SU-DHL-6 (cell line): ENCODE measurements at regions not wholly inside any gene's neighbourhood (a gene's known extent, or its start where the extent isn't known, plus 50 kb on each side); places are given as distances from the start of the nearest gene placed in this dataset.
"Not testable (repeated sequence)": the region's sequence is repeated elsewhere in the genome, so short reads cannot be mapped to it uniquely, and the experiment has no call there.

Experiments used
- H2AFZ ChIP-seq: fragments of 200-600 bp; sonication (generic); 2 replicates; pipeline ENCODE4 v1.6.1; 2014; ENCODE audit warnings: low read depth, mild to moderate bottlenecking, moderate library complexity, mixed read lengths, antibody characterized with exemption, low read length; ENCODE audit not compliant: severe bottlenecking
- H3F3A ChIP-seq: fragments of 200-600 bp; shearing (Covaris generic); 2 replicates; pipeline ENCODE4 v1.6.0; 2016; ENCODE audit warnings: antibody characterized with exemption, mild to moderate bottlenecking; ENCODE audit not compliant: insufficient read depth
- H3K27ac ChIP-seq: fragments of 200-600 bp; sonication (generic); 2 replicates; pipeline ENCODE4 v1.5.1; 2016; ENCODE audit warnings: low read depth, mild to moderate bottlenecking, low read length, moderate library complexity, mixed read lengths
- H3K27me3 ChIP-seq: fragments of 200-600 bp; sonication (generic), shearing (Covaris generic); 2 replicates; pipeline ENCODE4 v1.6.0; 2014; ENCODE audit warnings: mild to moderate bottlenecking, low read length
- H3K36me3 ChIP-seq: fragments of 200-600 bp; sonication (generic); 2 replicates; pipeline ENCODE4 v1.6.1; 2014; ENCODE audit warnings: mild to moderate bottlenecking, low read length, mixed read lengths
- H3K4me2 ChIP-seq: fragments of 300-600, 200-600 bp; shearing (Covaris generic), sonication (generic); 2 replicates; pipeline ENCODE4 v1.6.0; 2014; ENCODE audit warnings: low read length, low read depth, mild to moderate bottlenecking; ENCODE audit not compliant: poor library complexity, severe bottlenecking
- H3K4me3 ChIP-seq: fragments of 200-600 bp; sonication (generic); 2 replicates; pipeline ENCODE4 v1.5.1; 2014; ENCODE audit warnings: antibody characterized with exemption, low read length, mild to moderate bottlenecking, mixed read lengths; ENCODE audit not compliant: insufficient read depth, poor library complexity, severe bottlenecking
- H3K79me2 ChIP-seq: fragments of 200-600 bp; sonication (generic); 2 replicates; pipeline ENCODE4 v1.6.1; 2014; ENCODE audit warnings: mild to moderate bottlenecking, low read length, moderate library complexity; ENCODE audit not compliant: insufficient read depth
- H3K9ac ChIP-seq: fragments of 200-600 bp; sonication (generic); 2 replicates; pipeline ENCODE4 v1.7.0; 2014; ENCODE audit warnings: mild to moderate bottlenecking, low read length
- H3K9me2 ChIP-seq: fragments of 200-600 bp; sonication (generic); replicated peaks from 2 replicates; pipeline ENCODE4 v1.6.1; 2014; ENCODE audit warnings: low read length; ENCODE audit not compliant: insufficient read depth
- H3K9me3 ChIP-seq: fragments of 200-600 bp; sonication (generic); 2 replicates; pipeline ENCODE4 v1.6.1; 2014; ENCODE audit warnings: low read length, mixed read lengths; ENCODE audit not compliant: insufficient read depth
- H4K20me1 ChIP-seq: fragments of 200-600 bp; sonication (generic); 2 replicates; pipeline ENCODE4 v1.6.1; 2014; ENCODE audit warnings: low read depth, mild to moderate bottlenecking, antibody characterized with exemption, low read length, moderate library complexity, mixed read lengths
- CTCF ChIP-seq: fragments of 200-600 bp; sonication (generic); IDR thresholded peaks from one replicate; pipeline ENCODE4 v1.5.1; 2017; ENCODE audit warnings: antibody characterized with exemption, mild to moderate bottlenecking, low read length, moderate library complexity; ENCODE audit not compliant: insufficient read depth, poor library complexity, severe bottlenecking
- EZH2phosphoT487 ChIP-seq: fragments of 200-600 bp; sonication (generic), shearing (Covaris generic); conservative IDR thresholded peaks from 2 replicates; pipeline ENCODE4 v1.6.1; 2018; ENCODE audit warnings: mild to moderate bottlenecking, antibody characterized with exemption, low read length, moderate library complexity, mixed read lengths

GRCh38 chr7:68622500-68622899 lies 975.8 kb upstream of the AUTS2 start:
- H3K4me2 ChIP-seq = no peak overlapping the region
- H3K4me3 ChIP-seq = no peak overlapping the region
- no peak overlapping the region for H3K27ac ChIP-seq
- no peak overlapping the region for H2AFZ ChIP-seq
- H3K36me3 ChIP-seq = no peaks in the 10 kb centered on the region
- H3K9me2 ChIP-seq = no peaks in the 10 kb centered on the region
- H3K27me3 ChIP-seq = no peaks in the 10 kb centered on the region
- no peaks in the 10 kb centered on the region for H3K79me2 ChIP-seq
- H4K20me1 ChIP-seq = no peaks in the 10 kb centered on the region
- no peaks in the 10 kb centered on the region for H3F3A ChIP-seq
- TF ChIP-seq EZH2phosphoT487 (no peak), CTCF (no peak)
- H3K9me3 ChIP-seq = no peaks in the 10 kb centered on the region
- H3K9ac ChIP-seq = no peak overlapping the region

GRCh38 chr7:68623030-68623429 lies 975.2 kb upstream of the AUTS2 start:
- no peaks in the 10 kb centered on the region for H3K79me2 ChIP-seq
- no peak overlapping the region for H3K9ac ChIP-seq
- H3K4me3 ChIP-seq = no peak overlapping the region
- H3K4me2 ChIP-seq = no peak overlapping the region
- H3K9me3 ChIP-seq = no peaks in the 10 kb centered on the region
- no peaks in the 10 kb centered on the region for H3K36me3 ChIP-seq
- H3F3A ChIP-seq = no peaks in the 10 kb centered on the region
- TF ChIP-seq EZH2phosphoT487 (no peak), CTCF (no peak)
- no peaks in the 10 kb centered on the region for H3K9me2 ChIP-seq
- no peaks in the 10 kb centered on the region for H3K27me3 ChIP-seq
- H4K20me1 ChIP-seq = no peaks in the 10 kb centered on the region
- no peak overlapping the region for H2AFZ ChIP-seq
- H3K27ac ChIP-seq = no peak overlapping the region

- Histone ChIP-seq H3K9ac (no peak overlapping the region), H3F3A (no peaks in the 10 kb centered on the region), H4K20me1 (no peaks in the 10 kb centered on the region), H2AFZ (no peak overlapping the region), H3K27me3 (no peaks in the 10 kb centered on the region), H3K9me2 (no peaks in the 10 kb centered on the region), H3K79me2 (no peaks in the 10 kb centered on the region), H3K36me3 (no peaks in the 10 kb centered on the region), H3K4me2 (no peak overlapping the region), H3K27ac (no peak overlapping the region), H3K4me3 (no peak overlapping the region), H3K9me3 (no peaks in the 10 kb centered on the region)
- TF ChIP-seq EZH2phosphoT487 = no peak
- no peak for TF ChIP-seq CTCF
Measured at GRCh38 chr7:68627247-68627864, 970.9 kb upstream of the AUTS2 start.

- H2AFZ ChIP-seq, H3K9ac ChIP-seq, H3K27me3 ChIP-seq, H3K36me3 ChIP-seq, H3K9me3 ChIP-seq, H4K20me1 ChIP-seq, H3K4me2 ChIP-seq, H3K9me2 ChIP-seq, H3F3A ChIP-seq, H3K4me3 ChIP-seq, H3K79me2 ChIP-seq, H3K27ac ChIP-seq: not testable (repeated sequence)
Measured at GRCh38 chr7:68630914-68631313, 967.4 kb upstream of the AUTS2 start.
